ENCODE measurements at regions not wholly inside any gene's neighbourhood (a gene's known extent, or its start where the extent isn't known, plus 50 kb on each side); places are given as distances from the start of the nearest gene placed in this dataset.

GRCh38 chr5:30405821-30406220 is 787.7 kb upstream of the CDH6 start:
- Mint-ChIP-seq H3K27ac (no peak overlapping the region), H3K4me3 (no peak overlapping the region), H3K27me3 (ENCODE audit: insufficient read depth, low read depth, poor library complexity) (no peaks in the 10 kb centered on the region), H3K36me3 (ENCODE audit: low read depth) (no peaks in the 10 kb centered on the region), H3K9me3 (no peaks in the 10 kb centered on the region; the same call in 2 of the 3 replicates), H3K4me1 (peaks cover 10% of the 10 kb centered on the region; the same call in 2 of the 3 replicates)
- Histone ChIP-seq H3F3A (replicated peaks; ENCODE audit: low read depth) (no peaks in the 10 kb centered on the region), H3K4me3 (no peak overlapping the region), H3K4me2 (no peak overlapping the region), H3K9me2 (ENCODE audit: insufficient read depth) (0 out of 2 replicates have a peak, but pooled peaks cover 4% of the 10 kb centered on the region), H3K36me3 (ENCODE audit: insufficient read depth) (no peaks in the 10 kb centered on the region), H3K79me2 (replicated peaks; ENCODE audit: insufficient read depth) (no peaks in the 10 kb centered on the region), H3K27me3 (ENCODE audit: insufficient read depth) (no peaks in the 10 kb centered on the region), H3K4me1 (ENCODE audit: insufficient read depth) (no peaks in the 10 kb centered on the region), H4K20me1 (replicated peaks; ENCODE audit: insufficient read depth) (no peaks in the 10 kb centered on the region), H2AFZ (no peak overlapping the region), H3K27ac (ENCODE audit: low read depth) (no peak overlapping the region)
- DNase-seq (ENCODE audit: low spot score) (no peak), ATAC-seq (no peak)
- no peak for TF ChIP-seq ZNF331 (CRISPR knock-in tag; IDR thresholded peaks at IDR 0.05; ENCODE audit: low read depth)
- TF ChIP-seq ZNF462 (CRISPR knock-in tag; IDR thresholded peaks at IDR 0.05), result no peak
- TF ChIP-seq, protein P1, sequence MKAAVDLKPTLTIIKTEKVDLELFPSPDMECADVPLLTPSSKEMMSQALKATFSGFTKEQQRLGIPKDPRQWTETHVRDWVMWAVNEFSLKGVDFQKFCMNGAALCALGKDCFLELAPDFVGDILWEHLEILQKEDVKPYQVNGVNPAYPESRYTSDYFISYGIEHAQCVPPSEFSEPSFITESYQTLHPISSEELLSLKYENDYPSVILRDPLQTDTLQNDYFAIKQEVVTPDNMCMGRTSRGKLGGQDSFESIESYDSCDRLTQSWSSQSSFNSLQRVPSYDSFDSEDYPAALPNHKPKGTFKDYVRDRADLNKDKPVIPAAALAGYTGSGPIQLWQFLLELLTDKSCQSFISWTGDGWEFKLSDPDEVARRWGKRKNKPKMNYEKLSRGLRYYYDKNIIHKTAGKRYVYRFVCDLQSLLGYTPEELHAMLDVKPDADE (IDR thresholded peaks at IDR 0.05), result no peak
- no peak for TF ChIP-seq CREB1 (CRISPR knock-in tag; IDR thresholded peaks at IDR 0.05; ENCODE audit: low read depth)
- TF ChIP-seq, protein P2, sequence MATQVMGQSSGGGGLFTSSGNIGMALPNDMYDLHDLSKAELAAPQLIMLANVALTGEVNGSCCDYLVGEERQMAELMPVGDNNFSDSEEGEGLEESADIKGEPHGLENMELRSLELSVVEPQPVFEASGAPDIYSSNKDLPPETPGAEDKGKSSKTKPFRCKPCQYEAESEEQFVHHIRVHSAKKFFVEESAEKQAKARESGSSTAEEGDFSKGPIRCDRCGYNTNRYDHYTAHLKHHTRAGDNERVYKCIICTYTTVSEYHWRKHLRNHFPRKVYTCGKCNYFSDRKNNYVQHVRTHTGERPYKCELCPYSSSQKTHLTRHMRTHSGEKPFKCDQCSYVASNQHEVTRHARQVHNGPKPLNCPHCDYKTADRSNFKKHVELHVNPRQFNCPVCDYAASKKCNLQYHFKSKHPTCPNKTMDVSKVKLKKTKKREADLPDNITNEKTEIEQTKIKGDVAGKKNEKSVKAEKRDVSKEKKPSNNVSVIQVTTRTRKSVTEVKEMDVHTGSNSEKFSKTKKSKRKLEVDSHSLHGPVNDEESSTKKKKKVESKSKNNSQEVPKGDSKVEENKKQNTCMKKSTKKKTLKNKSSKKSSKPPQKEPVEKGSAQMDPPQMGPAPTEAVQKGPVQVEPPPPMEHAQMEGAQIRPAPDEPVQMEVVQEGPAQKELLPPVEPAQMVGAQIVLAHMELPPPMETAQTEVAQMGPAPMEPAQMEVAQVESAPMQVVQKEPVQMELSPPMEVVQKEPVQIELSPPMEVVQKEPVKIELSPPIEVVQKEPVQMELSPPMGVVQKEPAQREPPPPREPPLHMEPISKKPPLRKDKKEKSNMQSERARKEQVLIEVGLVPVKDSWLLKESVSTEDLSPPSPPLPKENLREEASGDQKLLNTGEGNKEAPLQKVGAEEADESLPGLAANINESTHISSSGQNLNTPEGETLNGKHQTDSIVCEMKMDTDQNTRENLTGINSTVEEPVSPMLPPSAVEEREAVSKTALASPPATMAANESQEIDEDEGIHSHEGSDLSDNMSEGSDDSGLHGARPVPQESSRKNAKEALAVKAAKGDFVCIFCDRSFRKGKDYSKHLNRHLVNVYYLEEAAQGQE (IDR thresholded peaks at IDR 0.05; ENCODE audit: unreplicated experiment), result no peak
- TF ChIP-seq CTCF (conservative IDR thresholded peaks at IDR 0.05; ENCODE audit: low read depth in 2 of 2), result no peak
- no peak for TF ChIP-seq ZNF114 (CRISPR knock-in tag; IDR thresholded peaks at IDR 0.05)
- TF ChIP-seq EZH2 (IDR thresholded peaks at IDR 0.05; ENCODE audit: low read depth, unreplicated experiment), result no peak
- TF ChIP-seq EZH2phosphoT487 (IDR thresholded peaks at IDR 0.05; ENCODE audit: unreplicated experiment), result no peak
- TF ChIP-seq POLR2AphosphoS5 (IDR thresholded peaks at IDR 0.05; ENCODE audit: low read depth), result no peak
- TF ChIP-seq JUNB (IDR thresholded peaks at IDR 0.05; ENCODE audit: unreplicated experiment), result no peak

All from GM23338 (cell line).